ENCODE measurements at regions not wholly inside any gene's neighbourhood (a gene's known extent, or its start where the extent isn't known, plus 50 kb on each side); places are given as distances from the start of the nearest gene placed in this dataset.
"Not testable (repeated sequence)": the region's sequence is repeated elsewhere in the genome, so short reads cannot be mapped to it uniquely, and the experiment has no call there.

GRCh38 chr3:70615286-70615685 is 302.8 kb upstream of the MDFIC2 start:
- FAIRE-seq (no peak), DNase-seq (ENCODE audit: insufficient read length) (no peak)

DNA sequence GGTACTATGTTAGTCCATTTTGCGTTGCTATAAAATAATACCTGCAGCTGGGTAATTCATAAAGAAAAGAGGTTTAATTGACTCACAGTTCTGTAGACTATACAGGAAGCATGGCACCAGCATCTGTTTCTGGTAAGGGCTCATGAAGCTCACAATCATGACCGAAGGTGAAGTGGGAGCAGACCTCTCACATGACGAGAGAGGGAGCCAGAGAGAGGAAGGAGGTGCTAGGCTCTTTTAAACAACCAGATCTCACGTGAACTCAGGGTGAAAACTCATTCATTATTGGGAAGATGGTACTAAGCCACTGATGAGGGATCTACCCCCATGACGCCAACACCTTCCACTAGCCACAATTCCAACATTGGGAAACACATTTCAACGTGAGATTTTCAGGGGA is 301.7 kb upstream of the MDFIC2 start:
- no peak for DNase-seq (ENCODE audit: insufficient read length)
- no peak for FAIRE-seq
- no peak for TF ChIP-seq POLR2A (IDR thresholded peaks at IDR 0.05; ENCODE audit: low read depth, low read length)
- no peak for TF ChIP-seq POLR2AphosphoS5 (IDR thresholded peaks at IDR 0.05; ENCODE audit: low read depth, low read length)
- TF ChIP-seq TAF1 (IDR thresholded peaks at IDR 0.05; ENCODE audit: borderline replicate concordance, low read depth, low read length): no peak

More at GRCh38 chr3:70615286-70615685, 302.8 kb upstream of the MDFIC2 start:
- TF ChIP-seq TAF1 (IDR thresholded peaks at IDR 0.05; ENCODE audit: borderline replicate concordance, low read depth, low read length) (no peak), POLR2AphosphoS5 (IDR thresholded peaks at IDR 0.05; ENCODE audit: low read depth, low read length) (no peak), POLR2A (IDR thresholded peaks at IDR 0.05; ENCODE audit: low read depth, low read length) (no peak)

DNA sequence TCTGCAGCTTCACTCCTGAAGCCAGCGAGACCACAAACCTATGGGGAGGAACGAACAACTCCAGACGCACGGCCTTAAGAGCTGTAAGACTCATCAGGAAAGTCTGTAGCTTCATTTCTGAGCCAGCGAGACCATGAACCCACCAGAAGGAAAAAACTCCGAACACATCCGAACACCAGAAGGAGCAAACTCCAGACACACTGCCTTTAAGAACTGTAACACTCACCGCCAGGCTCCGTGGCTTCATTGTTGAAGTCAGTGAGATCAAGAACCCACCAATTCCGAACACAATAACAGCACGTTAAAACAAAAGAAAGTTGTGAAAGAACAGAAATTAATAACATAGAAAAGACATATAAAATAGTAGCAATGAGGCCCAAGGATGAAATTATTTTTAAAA is 300.5 kb upstream of the MDFIC2 start:
- no peak for TF ChIP-seq TAF1 (IDR thresholded peaks at IDR 0.05; ENCODE audit: borderline replicate concordance, low read depth, low read length)
- TF ChIP-seq POLR2AphosphoS5 (IDR thresholded peaks at IDR 0.05; ENCODE audit: low read depth, low read length): no peak
- no peak for TF ChIP-seq POLR2A (IDR thresholded peaks at IDR 0.05; ENCODE audit: low read depth, low read length)
- no peak for FAIRE-seq
- no peak for DNase-seq (ENCODE audit: insufficient read length)

- not testable (repeated sequence) for FAIRE-seq; DNase-seq (ENCODE audit: insufficient read length)
Observed at GRCh38 chr3:70611667-70612277, 299.3 kb upstream of the MDFIC2 start.

DNA sequence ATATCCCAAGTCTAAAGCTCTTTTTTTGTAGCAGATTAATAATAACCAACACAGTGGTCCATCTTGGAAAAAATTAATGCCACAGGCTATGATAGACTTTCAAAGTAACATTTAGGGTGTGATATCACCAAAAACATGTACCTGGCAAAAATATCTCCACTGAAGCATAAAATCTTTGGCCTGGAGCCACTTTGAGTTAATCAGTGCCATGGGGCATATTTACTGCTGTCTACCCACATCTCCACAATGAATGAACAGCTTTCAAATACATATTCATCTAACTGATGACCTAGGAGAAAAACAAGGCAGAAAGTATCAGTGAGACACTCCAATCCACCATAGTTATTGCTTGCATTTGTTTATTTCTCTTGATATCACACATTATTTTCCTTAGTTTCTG is 296.0 kb upstream of the MDFIC2 start:
- TF ChIP-seq POLR2AphosphoS5 (IDR thresholded peaks at IDR 0.05; ENCODE audit: low read depth, low read length): no peak
- TF ChIP-seq TAF1 (IDR thresholded peaks at IDR 0.05; ENCODE audit: borderline replicate concordance, low read depth, low read length): no peak
- no peak for TF ChIP-seq POLR2A (IDR thresholded peaks at IDR 0.05; ENCODE audit: low read depth, low read length)
- DNase-seq (ENCODE audit: insufficient read length) (no peak), FAIRE-seq (no peak)

DNA sequence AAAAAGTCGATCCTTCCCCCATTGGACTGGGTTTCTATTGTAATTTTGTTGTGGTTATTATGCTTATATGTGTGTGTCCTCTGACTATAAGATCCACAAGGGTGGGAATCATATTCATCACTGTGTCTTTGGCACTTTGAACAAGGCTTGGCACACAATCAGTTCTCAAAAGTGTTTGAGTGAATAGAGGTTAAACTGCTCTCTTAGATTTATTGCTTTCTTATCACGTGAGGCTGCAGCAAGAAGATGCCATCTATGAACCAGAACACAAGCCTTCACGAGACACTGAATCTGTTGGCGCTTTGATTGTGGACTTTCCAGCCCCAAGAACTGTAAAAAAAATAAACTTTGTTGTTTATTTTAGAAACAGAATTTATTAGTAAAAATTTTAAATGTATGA is 295.0 kb upstream of the MDFIC2 start:
- TF ChIP-seq POLR2A (IDR thresholded peaks at IDR 0.05; ENCODE audit: low read depth, low read length) (no peak), POLR2AphosphoS5 (IDR thresholded peaks at IDR 0.05; ENCODE audit: low read depth, low read length) (no peak), TAF1 (IDR thresholded peaks at IDR 0.05; ENCODE audit: borderline replicate concordance, low read depth, low read length) (no peak)
- FAIRE-seq: no peak
- no peak for DNase-seq (ENCODE audit: insufficient read length)

DNA sequence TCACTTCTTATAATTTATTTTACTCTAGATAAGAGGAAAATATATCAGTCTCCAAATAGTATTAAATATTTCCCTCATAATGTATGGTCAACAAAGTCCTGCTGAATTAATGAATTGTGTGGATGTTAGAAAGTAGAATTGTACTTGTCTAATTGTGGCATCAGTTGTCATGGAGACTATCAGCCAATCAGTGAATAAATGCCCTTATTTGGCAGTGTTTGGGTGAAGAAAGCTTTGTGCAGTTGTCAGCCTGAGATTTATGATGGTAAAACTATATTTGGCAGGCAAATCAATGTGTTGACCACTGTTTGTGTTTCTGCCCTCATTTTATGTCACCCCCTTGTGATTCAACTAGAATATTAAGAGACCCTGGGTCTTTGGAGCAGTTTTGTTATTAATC is 293.6 kb upstream of the MDFIC2 start:
- FAIRE-seq (no peak), DNase-seq (ENCODE audit: insufficient read length) (no peak)
- TF ChIP-seq TAF1 (IDR thresholded peaks at IDR 0.05; ENCODE audit: borderline replicate concordance, low read depth, low read length) (no peak), POLR2AphosphoS5 (IDR thresholded peaks at IDR 0.05; ENCODE audit: low read depth, low read length) (no peak), POLR2A (IDR thresholded peaks at IDR 0.05; ENCODE audit: low read depth, low read length) (no peak)

DNA sequence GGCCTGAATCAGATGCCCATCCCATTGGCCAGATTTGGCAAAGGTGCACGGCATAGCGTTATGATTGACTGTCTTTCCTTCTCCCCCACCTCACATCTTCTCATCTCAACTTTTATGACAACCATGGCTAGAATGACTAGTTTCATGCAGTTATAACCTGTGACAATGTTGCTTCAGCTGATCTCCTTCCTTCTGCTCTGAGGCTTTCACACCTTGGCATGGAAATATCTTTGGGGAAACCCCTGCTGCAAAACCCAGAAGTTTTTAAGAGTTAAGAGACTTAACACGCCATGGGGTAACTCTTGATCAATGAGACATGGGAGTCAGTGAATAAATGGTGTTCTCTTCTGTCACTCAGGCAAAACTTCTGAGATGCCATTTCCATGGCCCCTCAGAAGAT is 290.7 kb upstream of the MDFIC2 start:
- no peak for DNase-seq (ENCODE audit: insufficient read length)
- FAIRE-seq: no peak
- TF ChIP-seq POLR2AphosphoS5 (IDR thresholded peaks at IDR 0.05; ENCODE audit: low read depth, low read length): no peak
- no peak for TF ChIP-seq POLR2A (IDR thresholded peaks at IDR 0.05; ENCODE audit: low read depth, low read length)
- no peak for TF ChIP-seq TAF1 (IDR thresholded peaks at IDR 0.05; ENCODE audit: borderline replicate concordance, low read depth, low read length)

- TF ChIP-seq TAF1 (IDR thresholded peaks at IDR 0.05; ENCODE audit: borderline replicate concordance, low read depth, low read length) (no peak), POLR2AphosphoS5 (IDR thresholded peaks at IDR 0.05; ENCODE audit: low read depth, low read length) (no peak), POLR2A (IDR thresholded peaks at IDR 0.05; ENCODE audit: low read depth, low read length) (no peak)
- DNase-seq (ENCODE audit: insufficient read length) (no peak), FAIRE-seq (no peak)
Observed at GRCh38 chr3:70597312-70597711, 284.9 kb upstream of the MDFIC2 start.

- DNase-seq (ENCODE audit: insufficient read length) (no peak), FAIRE-seq (no peak)
- TF ChIP-seq POLR2A (IDR thresholded peaks at IDR 0.05; ENCODE audit: low read depth, low read length) (no peak), POLR2AphosphoS5 (IDR thresholded peaks at IDR 0.05; ENCODE audit: low read depth, low read length) (no peak), TAF1 (IDR thresholded peaks at IDR 0.05; ENCODE audit: borderline replicate concordance, low read depth, low read length) (no peak)
Observed at GRCh38 chr3:70583682-70584081, 271.2 kb upstream of the MDFIC2 start.

DNA sequence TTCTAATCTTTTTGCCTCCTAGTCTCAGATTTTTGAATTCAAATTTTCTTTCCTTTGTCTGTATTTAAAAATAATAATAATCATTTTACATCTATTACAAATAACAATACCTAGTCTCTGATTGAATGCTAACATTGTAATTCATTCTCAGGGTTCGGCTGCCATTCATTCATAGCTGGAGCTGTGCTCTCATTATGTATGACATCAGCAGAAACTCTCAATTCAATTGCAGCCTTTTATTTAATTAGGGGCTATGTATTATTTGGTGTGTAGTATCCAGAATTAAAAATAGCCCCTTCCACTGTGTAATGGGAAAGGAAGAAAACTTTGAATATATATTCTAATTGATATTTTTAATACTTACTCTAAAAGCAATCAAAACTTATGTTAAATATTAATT is 270.4 kb upstream of the MDFIC2 start:
- FAIRE-seq (no peak), DNase-seq (ENCODE audit: insufficient read length) (no peak)
- TF ChIP-seq POLR2A (IDR thresholded peaks at IDR 0.05; ENCODE audit: low read depth, low read length): no peak
- no peak for TF ChIP-seq POLR2AphosphoS5 (IDR thresholded peaks at IDR 0.05; ENCODE audit: low read depth, low read length)
- no peak for TF ChIP-seq TAF1 (IDR thresholded peaks at IDR 0.05; ENCODE audit: borderline replicate concordance, low read depth, low read length)

- DNase-seq (ENCODE audit: insufficient read length) (no peak), FAIRE-seq (no peak)
- TF ChIP-seq POLR2AphosphoS5 (IDR thresholded peaks at IDR 0.05; ENCODE audit: low read depth, low read length): no peak
- TF ChIP-seq POLR2A (IDR thresholded peaks at IDR 0.05; ENCODE audit: low read depth, low read length): no peak
- TF ChIP-seq TAF1 (IDR thresholded peaks at IDR 0.05; ENCODE audit: borderline replicate concordance, low read depth, low read length): no peak
Observed at GRCh38 chr3:70580021-70580420, 267.6 kb upstream of the MDFIC2 start.

GRCh38 chr3:70571696-70572095 is 259.3 kb upstream of the MDFIC2 start:
- DNase-seq (ENCODE audit: insufficient read length) (no peak), FAIRE-seq (no peak)
- TF ChIP-seq POLR2AphosphoS5 (IDR thresholded peaks at IDR 0.05; ENCODE audit: low read depth, low read length) (no peak), TAF1 (IDR thresholded peaks at IDR 0.05; ENCODE audit: borderline replicate concordance, low read depth, low read length) (no peak), POLR2A (IDR thresholded peaks at IDR 0.05; ENCODE audit: low read depth, low read length) (no peak)
